ENCODE measurements at regions not wholly inside any gene's neighbourhood (a gene's known extent, or its start where the extent isn't known, plus 50 kb on each side); places are given as distances from the start of the nearest gene placed in this dataset.

DNA sequence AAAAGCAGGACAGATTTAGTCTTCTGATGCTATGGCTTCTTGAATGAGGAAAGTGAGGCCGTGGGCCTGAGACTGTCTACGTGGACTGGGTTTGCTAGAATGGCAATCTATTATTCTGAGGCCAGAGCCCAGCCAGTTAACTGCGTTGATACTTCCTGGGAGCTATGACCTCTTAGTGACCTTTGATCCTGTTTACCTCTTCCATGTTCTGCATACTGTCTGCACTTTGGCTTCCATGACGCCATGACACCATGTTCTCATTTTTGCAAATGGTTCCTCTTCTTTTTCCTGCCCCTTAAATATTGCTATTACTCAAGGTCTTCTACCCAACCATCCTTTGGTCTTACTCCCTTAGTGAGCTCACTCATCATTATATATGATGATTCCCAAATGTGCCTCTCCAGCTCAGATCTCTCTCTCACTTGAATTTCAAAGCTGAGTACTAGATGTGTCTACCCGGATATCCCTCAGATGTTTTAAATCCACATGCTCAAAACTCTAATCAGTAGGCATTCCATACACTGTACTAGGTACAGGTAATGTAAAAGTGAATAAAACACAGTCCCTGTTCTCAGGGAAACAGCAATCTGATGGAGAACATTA, 66.1 kb upstream of the ATP1A1 start:
- TF ChIP-seq ZEB2 (IDR thresholded peaks at IDR 0.05) (no peak), TCF7L2 (IDR thresholded peaks at IDR 0.05; ENCODE audit: low read depth, low read length) (no peak), ZNF408 (CRISPR knock-in tag; IDR thresholded peaks at IDR 0.05; ENCODE audit: low read depth) (no peak)

All from K562 (cell line).